Psoas muscle (tissue), 7 donors: ENCODE measurements at regions not wholly inside any gene's neighbourhood (a gene's known extent, or its start where the extent isn't known, plus 50 kb on each side); places are given as distances from the start of the nearest gene placed in this dataset.

Experiments
- ATAC-seq, 4 donors: fragments of 200-7000 bp; cut with Tn5 transposase; one replicate each; pipeline ENCODE4 v1.9.1; 2020; ENCODE audit warnings: moderate library complexity in 3 of 4, mild to moderate bottlenecking in 2 of 4
- DNase-seq, 2 donors: peaks; one replicate each; pipeline ENCODE4 v3.0.0-alpha.2; 2020
- H3K27ac ChIP-seq: fragments of 200-600 bp; one replicate; pipeline ENCODE4 v1.8.0; 2022
- H3K27me3 ChIP-seq, 3 donors: fragments of 200-600 bp in 1 of 3; one replicate each; pipeline versions ENCODE4 v1.6.1 to v1.8.0; 2013 to 2022; ENCODE audit warnings: low read length in 2 of 3, mild to moderate bottlenecking in 2 of 3, moderate library complexity in 1 of 3; ENCODE audit not compliant: insufficient read depth in 3 of 3
- H3K36me3 ChIP-seq, 2 donors: fragments of 200-600 bp in 1 of 2; one replicate each; pipeline versions ENCODE4 v1.6.1 to v1.8.0; 2013 to 2022; ENCODE audit warnings: low read depth in 1 of 2, mild to moderate bottlenecking in 1 of 2, moderate library complexity in 1 of 2; ENCODE audit not compliant: insufficient read depth in 1 of 2
- H3K4me1 ChIP-seq: fragments of 200-600 bp; one replicate; pipeline ENCODE4 v1.8.0; 2022
- H3K4me3 ChIP-seq: fragments of 200-600 bp; one replicate; pipeline ENCODE4 v1.8.0; 2022; ENCODE audit warnings: mild to moderate bottlenecking
- H3K9me3 ChIP-seq: fragments of 200-600 bp; one replicate; pipeline ENCODE4 v1.8.0; 2022
- CTCF ChIP-seq: fragments of 200-600 bp; IDR thresholded peaks from one replicate; pipeline ENCODE4 v1.8.0; 2022; ENCODE audit warnings: antibody characterized with exemption
- WGBS, 3 donors: extraction: QIAGEN DNeasy Blood & Tissue Kit; methylation state at CpG; one replicate each; pipeline versions ENCODE4 v1.1.6 to v1.1.7; 2013; 5-methylcytosine and 5-hydroxymethylcytosine counted together
- intact Hi-C, 2 donors: fragments of 100-400 bp; cut with DNase I; formaldehyde crosslinking; loops; one replicate each; pipeline versions ENCODE4 v1.11.0 to v1.14.2; 2022
- donor health status: healthy with polysubstance abuse.
- donor health status: DM: no; HTN: no; CAD: no; lungs with moderate emphysema.
- donor health status: Bipolar disorder and iron deficiency.
- donor health status: healthy.
- donor health status: DM: yes; HTN: yes; CAD: no.
- donor health status: DM: no; HTN: no; CAD: no.
- donor health status: DM: yes; HTN: yes; CAD: no.

DNA sequence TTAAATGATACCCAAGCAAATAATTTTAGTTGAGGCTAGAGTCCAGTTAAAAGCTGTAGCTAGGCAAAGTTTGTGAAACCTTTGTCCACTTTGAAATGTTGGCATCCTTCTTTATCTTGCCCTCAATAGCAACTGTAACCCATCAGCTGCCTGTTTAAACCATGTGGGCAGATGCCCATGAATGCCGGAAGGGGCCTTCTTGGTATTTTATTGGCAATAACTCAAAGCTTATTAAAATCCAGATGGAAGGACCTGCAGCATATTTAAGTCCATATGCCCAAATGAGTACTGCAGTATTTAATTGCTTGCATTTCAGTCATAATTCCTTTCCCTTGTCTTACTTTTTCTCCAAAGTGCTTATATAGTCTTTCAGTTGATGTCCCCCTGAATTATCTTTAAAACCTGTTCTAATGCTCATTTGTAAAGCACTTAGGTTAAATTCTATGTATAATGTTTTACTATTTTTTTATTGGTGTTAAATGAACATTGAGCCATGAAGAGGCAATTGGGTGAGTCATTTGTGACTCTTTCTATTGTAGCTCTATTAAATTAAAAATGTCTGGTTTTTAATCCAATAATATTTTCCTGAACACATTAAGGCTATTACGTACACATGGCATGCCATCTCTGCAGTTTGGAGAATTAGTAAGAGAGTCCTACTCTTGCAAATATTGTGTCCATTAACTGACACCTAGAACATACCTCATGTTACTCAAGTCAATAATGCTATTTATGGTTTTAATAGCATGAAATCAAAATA lies 225.3 kb downstream of the KCNJ2 start:
- 63 to 78% (median 67%) methylated on average over 2 of the region's 2 CpGs for WGBS, 3 donors

DNA sequence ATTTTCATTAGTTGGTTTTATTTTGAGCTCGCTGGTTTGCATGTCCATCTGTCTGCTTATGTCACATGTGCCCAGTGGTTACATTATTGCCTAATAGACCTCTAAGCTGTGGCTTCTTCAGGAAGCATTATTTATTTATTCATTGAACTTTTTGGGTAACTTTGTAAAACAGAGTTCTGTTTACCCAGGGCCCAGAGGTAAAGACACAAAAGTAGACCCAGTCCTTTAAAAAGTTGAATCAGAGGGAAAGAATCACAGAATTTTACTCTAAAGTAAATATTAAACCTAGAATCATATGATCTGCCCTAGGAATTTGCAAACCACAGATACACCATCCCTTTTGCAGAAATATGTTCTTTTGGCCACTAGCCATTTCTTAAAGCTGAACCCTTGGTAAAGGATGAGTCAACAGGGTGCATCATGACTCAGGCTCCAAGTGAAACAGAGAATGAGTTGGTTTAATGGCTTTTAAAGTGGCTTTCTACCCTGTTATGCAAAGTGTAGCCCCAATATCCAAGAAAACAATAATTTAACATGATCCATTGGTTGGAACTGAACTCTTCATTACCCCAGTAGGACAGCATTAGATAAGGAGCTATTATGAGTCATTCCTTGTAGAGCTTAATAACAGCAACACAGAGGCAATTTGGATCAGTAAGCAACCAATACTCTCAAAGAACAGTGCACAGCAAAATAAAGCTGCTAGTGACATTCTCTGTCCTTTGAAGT lies 236.3 kb downstream of the KCNJ2 start:
- ATAC-seq (peak in 2 of 4 donors; percentile 43 to 44), DNase-seq (no peak)
- H3K36me3 ChIP-seq: no peaks in the 10 kb centered on the region
- no peak overlapping the region for H3K4me3 ChIP-seq
- TF ChIP-seq CTCF: no peak
- WGBS, 3 donors: 41 to 62% (median 50%) methylated on average over 1 of the region's 1 CpG
- H3K27me3 ChIP-seq: no peaks in the 10 kb centered on the region
- H3K27ac ChIP-seq: no peak overlapping the region
- peaks cover 12% of the 10 kb centered on the region for H3K4me1 ChIP-seq
- intact Hi-C loops: no loop called here
- no peaks in the 10 kb centered on the region for H3K9me3 ChIP-seq

More for the DNA sequence above, 225.3 kb downstream of the KCNJ2 start:
- ATAC-seq (no peak), DNase-seq (no peak)
- Histone ChIP-seq H3K36me3 (no peaks in the 10 kb centered on the region), H3K27me3 (peaks cover 0 to 3% (median 0%) of the 10 kb centered on the region in 3 donors), H3K4me1 (no peaks in the 10 kb centered on the region), H3K27ac (no peak overlapping the region), H3K4me3 (no peak overlapping the region), H3K9me3 (no peaks in the 10 kb centered on the region)
- intact Hi-C loops: no loop called here
- no peak for TF ChIP-seq CTCF

DNA sequence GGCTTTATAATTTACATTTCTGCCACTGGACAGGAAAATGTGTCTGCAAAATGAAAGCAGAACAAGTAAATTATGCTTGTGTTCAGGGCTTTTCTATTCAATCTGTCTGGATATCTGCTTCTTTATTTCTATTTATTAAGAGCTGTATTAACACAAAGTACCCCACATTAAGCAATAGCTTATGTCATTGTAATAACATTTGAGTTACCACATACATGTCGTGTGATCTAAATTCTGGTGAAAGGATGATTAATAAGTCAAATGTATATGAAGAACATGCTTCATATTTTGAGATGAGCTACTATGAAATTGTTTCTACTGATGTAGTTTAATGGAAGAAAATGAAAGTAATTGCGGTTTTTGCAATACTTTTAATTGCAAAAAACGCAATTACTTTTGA lies 238.2 kb downstream of the KCNJ2 start:
- H3K36me3 ChIP-seq: no peaks in the 10 kb centered on the region
- H3K27ac ChIP-seq: no peak overlapping the region
- DNase-seq (no peak), ATAC-seq (no peak)
- 90 to 92% (median 91%) methylated on average over 3 of the region's 3 CpGs for WGBS, 3 donors
- no peak for TF ChIP-seq CTCF
- no peaks in the 10 kb centered on the region for H3K9me3 ChIP-seq
- H3K4me1 ChIP-seq: peaks cover 12% of the 10 kb centered on the region
- no peak overlapping the region for H3K4me3 ChIP-seq
- intact Hi-C loops: no loop called here
- H3K27me3 ChIP-seq: no peaks in the 10 kb centered on the region

DNA sequence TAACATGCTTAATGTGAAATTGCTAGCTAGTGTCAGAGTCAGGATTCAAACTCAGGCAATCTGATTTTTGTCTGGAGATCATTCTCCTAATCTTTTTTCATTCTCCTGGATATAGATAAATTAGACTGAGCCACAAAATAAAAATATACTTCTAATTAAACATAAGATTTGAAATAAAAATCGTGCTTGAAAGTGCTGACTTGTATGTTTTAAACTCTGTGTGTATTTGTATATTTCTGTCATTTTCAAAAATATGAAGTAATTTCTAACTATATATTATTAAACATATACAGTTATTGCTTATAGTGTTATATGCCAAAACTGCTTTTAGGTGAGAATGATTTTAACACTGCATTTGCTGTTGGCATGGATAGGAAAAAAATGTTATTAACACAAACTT lies 239.4 kb downstream of the KCNJ2 start:
- H3K36me3 ChIP-seq: no peaks in the 10 kb centered on the region
- H3K4me1 ChIP-seq: peaks cover 12% of the 10 kb centered on the region
- no peak overlapping the region for H3K27ac ChIP-seq
- TF ChIP-seq CTCF: no peak
- 77 to 94% (median 85%) methylated on average over 1 of the region's 1 CpG for WGBS, 3 donors
- intact Hi-C loops: no loop called here
- H3K4me3 ChIP-seq: no peak overlapping the region
- ATAC-seq (no peak), DNase-seq (no peak)
- no peaks in the 10 kb centered on the region for H3K9me3 ChIP-seq
- no peaks in the 10 kb centered on the region for H3K27me3 ChIP-seq
